Trophoblast cell (in vitro differentiated cells and primary cell): ENCODE measurements at regions not wholly inside any gene's neighbourhood (a gene's known extent, or its start where the extent isn't known, plus 50 kb on each side); places are given as distances from the start of the nearest gene placed in this dataset.

ENCODE experiments used
- DNase-seq, 2 donors: peaks; one replicate each; pipeline ENCODE4 v3.0.0-alpha.2; 2016
- H2AFZ ChIP-seq: 2 replicates; pipeline ENCODE4 v1.6.1; 2013; ENCODE audit warnings: low read length, moderate library complexity, mild to moderate bottlenecking; ENCODE audit not compliant: insufficient read depth, poor library complexity
- H2AK5ac ChIP-seq: 2 replicates; pipeline ENCODE4 v1.6.1; 2013; ENCODE audit warnings: mild to moderate bottlenecking, low read length
- H2BK120ac ChIP-seq: 2 replicates; pipeline ENCODE4 v1.6.1; 2013; ENCODE audit warnings: low read length, mild to moderate bottlenecking, moderate library complexity; ENCODE audit not compliant: insufficient read depth, poor library complexity
- H2BK12ac ChIP-seq: 2 replicates; pipeline ENCODE4 v1.6.1; 2013; ENCODE audit warnings: mild to moderate bottlenecking, low read length, moderate library complexity
- H2BK5ac ChIP-seq: 2 replicates; pipeline ENCODE4 v1.6.1; 2013; ENCODE audit warnings: low read length, low read depth, moderate library complexity, mild to moderate bottlenecking; ENCODE audit not compliant: poor library complexity
- H3K14ac ChIP-seq: 2 replicates; pipeline ENCODE4 v1.6.1; 2013; ENCODE audit warnings: mild to moderate bottlenecking, low read length
- H3K18ac ChIP-seq: 2 replicates; pipeline ENCODE4 v1.6.1; 2013; ENCODE audit warnings: mild to moderate bottlenecking, low read length
- H3K23ac ChIP-seq: 2 replicates; pipeline ENCODE4 v1.6.1; 2013; ENCODE audit warnings: low read length
- H3K27ac ChIP-seq: 2 replicates; pipeline ENCODE4 v1.5.1; 2013; ENCODE audit warnings: low read depth, mild to moderate bottlenecking, inconsistent platforms, low read length, moderate library complexity
- H3K27me3 ChIP-seq: 2 replicates; pipeline ENCODE4 v1.6.1; 2013; ENCODE audit warnings: inconsistent platforms, mild to moderate bottlenecking, low read length, moderate library complexity; ENCODE audit not compliant: insufficient read depth
- H3K36me3 ChIP-seq, 2 experiments: 1 replicate in 1 of 2; 2 replicates in 1 of 2; pipeline ENCODE4 v1.6.1; 2013; ENCODE audit warnings: low read length in 2 of 2, mild to moderate bottlenecking in 2 of 2, moderate library complexity in 1 of 2; ENCODE audit not compliant: insufficient read depth in 2 of 2, control insufficient read depth in 1 of 2
- H3K4ac ChIP-seq: 2 replicates; pipeline ENCODE4 v1.6.1; 2013; ENCODE audit warnings: low read depth, mild to moderate bottlenecking, low read length, moderate library complexity
- H3K4me1 ChIP-seq, 2 experiments: 1 replicate in 1 of 2; 2 replicates in 1 of 2; pipeline ENCODE4 v1.6.1; 2013; ENCODE audit warnings: low read length in 2 of 2, mild to moderate bottlenecking in 2 of 2, moderate library complexity in 1 of 2; ENCODE audit not compliant: insufficient read depth in 2 of 2, control insufficient read depth in 1 of 2
- H3K4me2 ChIP-seq: 2 replicates; pipeline ENCODE4 v1.6.1; 2013; ENCODE audit warnings: inconsistent platforms, mild to moderate bottlenecking, low read length, moderate library complexity
- H3K4me3 ChIP-seq: 2 replicates; pipeline ENCODE4 v1.5.1; 2013; ENCODE audit warnings: mild to moderate bottlenecking, low read depth, low read length, inconsistent platforms
- H3K79me1 ChIP-seq: one replicate; pipeline ENCODE4 v1.6.1; 2013; ENCODE audit warnings: low read length
- H3K79me2 ChIP-seq: 2 replicates; pipeline ENCODE4 v1.6.1; 2013; ENCODE audit warnings: low read length, mild to moderate bottlenecking; ENCODE audit not compliant: control insufficient read depth, insufficient read depth, poor library complexity
- H3K9ac ChIP-seq: 2 replicates; pipeline ENCODE4 v1.6.1; 2013; ENCODE audit warnings: mild to moderate bottlenecking, low read length
- H3K9me3 ChIP-seq: 2 replicates; pipeline ENCODE4 v1.6.1; 2013; ENCODE audit warnings: low read depth, mild to moderate bottlenecking, control low read depth, inconsistent platforms, low read length; ENCODE audit not compliant: insufficient read depth
- H4K12ac ChIP-seq: 2 replicates; pipeline ENCODE4 v1.6.1; 2013; ENCODE audit warnings: low read depth, mild to moderate bottlenecking, low read length, moderate library complexity
- H4K8ac ChIP-seq: 2 replicates; pipeline ENCODE4 v1.6.1; 2013; ENCODE audit warnings: low read depth, mild to moderate bottlenecking, low read length, moderate library complexity
- H4K91ac ChIP-seq: one replicate; pipeline ENCODE4 v1.6.1; 2013; ENCODE audit warnings: low read depth, mild to moderate bottlenecking, low read length, moderate library complexity
- WGBS: extraction: QIAGEN DNeasy Blood & Tissue Kit; methylation state at CpG from one replicate; pipeline ENCODE4 v1.1.7; 2013; ENCODE audit warnings: missing lambda C conversion rate; ENCODE audit not compliant: insufficient read length, insufficient coverage; ENCODE audit errors: extremely low coverage; 5-methylcytosine and 5-hydroxymethylcytosine counted together

GRCh38 chr13:31930490-31930889 is 101.1 kb upstream of the FRY start:
- no peak overlapping the region for H3K14ac ChIP-seq
- no peak overlapping the region for H3K27ac ChIP-seq
- no peak overlapping the region for H3K23ac ChIP-seq
- no peak overlapping the region for H2BK120ac ChIP-seq
- peaks cover 1% of the 10 kb centered on the region for H3K9me3 ChIP-seq
- no peaks in the 10 kb centered on the region for H3K27me3 ChIP-seq
- H3K79me1 ChIP-seq, result peaks cover 3% of the 10 kb centered on the region
- DNase-seq, result no peak
- H3K4me2 ChIP-seq, result no peak overlapping the region
- WGBS, result no CpG with 5 or more reads among the region's 2 CpGs
- H3K36me3 ChIP-seq, result no peaks in the 10 kb centered on the region
- H3K9ac ChIP-seq, result no peak overlapping the region
- no peak overlapping the region for H3K18ac ChIP-seq
- H3K79me2 ChIP-seq, result no peaks in the 10 kb centered on the region
- no peak overlapping the region for H2BK5ac ChIP-seq
- H4K8ac ChIP-seq, result no peak overlapping the region
- H2AFZ ChIP-seq, result no peak overlapping the region
- no peak overlapping the region for H2AK5ac ChIP-seq
- H4K91ac ChIP-seq, result no peak overlapping the region
- no peak overlapping the region for H3K4me3 ChIP-seq
- no peak overlapping the region for H3K4ac ChIP-seq
- H4K12ac ChIP-seq, result no peak overlapping the region
- H3K4me1 ChIP-seq, result peaks cover 0 to 7% of the 10 kb centered on the region in 2 experiments
- H2BK12ac ChIP-seq, result no peak overlapping the region

- H4K91ac ChIP-seq, result no peak overlapping the region
- H3K79me2 ChIP-seq, result no peaks in the 10 kb centered on the region
- no peak overlapping the region for H2AFZ ChIP-seq
- H3K27ac ChIP-seq, result no peak overlapping the region
- peaks cover 0 to 7% of the 10 kb centered on the region in 2 experiments for H3K4me1 ChIP-seq
- no peak overlapping the region for H4K12ac ChIP-seq
- peak overlapping the region; percentile 36 for H3K14ac ChIP-seq
- no peaks in the 10 kb centered on the region for H3K36me3 ChIP-seq
- H3K4me3 ChIP-seq, result no peak overlapping the region
- no peak overlapping the region for H4K8ac ChIP-seq
- no peak overlapping the region for H3K18ac ChIP-seq
- no peak overlapping the region for H3K4ac ChIP-seq
- H3K9me3 ChIP-seq, result peaks cover 1% of the 10 kb centered on the region
- no peak overlapping the region for H3K4me2 ChIP-seq
- no peak overlapping the region for H3K23ac ChIP-seq
- peaks cover 3% of the 10 kb centered on the region for H3K79me1 ChIP-seq
- no peak overlapping the region for H2BK5ac ChIP-seq
- H3K27me3 ChIP-seq, result no peaks in the 10 kb centered on the region
- DNase-seq, result no peak
- no peak overlapping the region for H2BK12ac ChIP-seq
- no CpG with 5 or more reads among the region's 3 CpGs for WGBS
- no peak overlapping the region for H2AK5ac ChIP-seq
- no peak overlapping the region for H3K9ac ChIP-seq
- no peak overlapping the region for H2BK120ac ChIP-seq
Observed at GRCh38 chr13:31930901-31931522, 100.6 kb upstream of the FRY start.

GRCh38 chr13:31937436-31937835 is 94.1 kb upstream of the FRY start:
- no peak overlapping the region for H3K4me3 ChIP-seq
- no peak overlapping the region for H2BK12ac ChIP-seq
- H3K23ac ChIP-seq, result no peak overlapping the region
- H3K4me1 ChIP-seq, result no peaks in the 10 kb centered on the region
- no peaks in the 10 kb centered on the region for H3K27me3 ChIP-seq
- no peak overlapping the region for H3K27ac ChIP-seq
- H3K14ac ChIP-seq, result no peak overlapping the region
- H3K79me2 ChIP-seq, result no peaks in the 10 kb centered on the region
- no peaks in the 10 kb centered on the region for H3K36me3 ChIP-seq
- no peak overlapping the region for H3K4ac ChIP-seq
- H3K9ac ChIP-seq, result no peak overlapping the region
- H2BK5ac ChIP-seq, result no peak overlapping the region
- H2AK5ac ChIP-seq, result no peak overlapping the region
- H3K79me1 ChIP-seq, result no peaks in the 10 kb centered on the region
- no peak overlapping the region for H3K18ac ChIP-seq
- H3K9me3 ChIP-seq, result no peaks in the 10 kb centered on the region
- no peak overlapping the region for H4K91ac ChIP-seq
- no peak overlapping the region for H2AFZ ChIP-seq
- H2BK120ac ChIP-seq, result no peak overlapping the region
- DNase-seq, result no peak
- no peak overlapping the region for H4K8ac ChIP-seq
- H3K4me2 ChIP-seq, result no peak overlapping the region
- no peak overlapping the region for H4K12ac ChIP-seq
- WGBS, result no CpG with 5 or more reads among the region's 4 CpGs

- Histone ChIP-seq H3K18ac (no peak overlapping the region), H3K14ac (no peak overlapping the region), H3K79me2 (no peaks in the 10 kb centered on the region), H2AK5ac (no peak overlapping the region), H4K12ac (no peak overlapping the region), H4K91ac (no peak overlapping the region), H3K27ac (no peak overlapping the region), H2BK12ac (no peak overlapping the region), H3K4me1 (no peaks in the 10 kb centered on the region), H4K8ac (no peak overlapping the region), H3K23ac (no peak overlapping the region), H3K79me1 (no peaks in the 10 kb centered on the region), H3K36me3 (no peaks in the 10 kb centered on the region), H2BK5ac (no peak overlapping the region), H3K4ac (no peak overlapping the region), H2AFZ (no peak overlapping the region), H2BK120ac (no peak overlapping the region), H3K9me3 (no peaks in the 10 kb centered on the region), H3K9ac (no peak overlapping the region), H3K4me3 (no peak overlapping the region), H3K27me3 (no peaks in the 10 kb centered on the region), H3K4me2 (no peak overlapping the region)
- no peak for DNase-seq
- no CpG with 5 or more reads among the region's 4 CpGs for WGBS
Observed at GRCh38 chr13:31940076-31940475, 91.5 kb upstream of the FRY start.
